ENCODE measurements at regions not wholly inside any gene's neighbourhood (a gene's known extent, or its start where the extent isn't known, plus 50 kb on each side); places are given as distances from the start of the nearest gene placed in this dataset.

GRCh38 chr12:98359856-98360255 lies 155.5 kb upstream of the TMPO start:
- FAIRE-seq (no peak), DNase-seq (ENCODE audit: low spot score in 2 of 2) (no peak)

GRCh38 chr12:98360401-98360800 lies 155.0 kb upstream of the TMPO start:
- no peak for DNase-seq (ENCODE audit: low spot score in 2 of 2)
- FAIRE-seq: no peak

- DNase-seq (ENCODE audit: low spot score in 2 of 2): no peak
- FAIRE-seq: no peak
These were observed 145.8 kb upstream of the TMPO start for GRCh38 chr12:98369581-98369980.

GRCh38 chr12:98370976-98371375 lies 144.4 kb upstream of the TMPO start:
- no peak for FAIRE-seq
- no peak for DNase-seq (ENCODE audit: low spot score in 2 of 2)

GRCh38 chr12:98371419-98371818 lies 144.0 kb upstream of the TMPO start:
- DNase-seq (ENCODE audit: low spot score in 2 of 2) (no peak), FAIRE-seq (no peak)

- FAIRE-seq (no peak), DNase-seq (ENCODE audit: low spot score in 2 of 2) (no peak)
These were observed 142.9 kb upstream of the TMPO start for GRCh38 chr12:98372340-98373024.

GRCh38 chr12:98373025-98373554 lies 142.3 kb upstream of the TMPO start:
- DNase-seq (ENCODE audit: low spot score in 2 of 2) (peak in 1 of 2 donors; percentile 22), FAIRE-seq (no peak)

GRCh38 chr12:98374007-98374406 lies 141.4 kb upstream of the TMPO start:
- FAIRE-seq (no peak), DNase-seq (ENCODE audit: low spot score in 2 of 2) (no peak)

DNA sequence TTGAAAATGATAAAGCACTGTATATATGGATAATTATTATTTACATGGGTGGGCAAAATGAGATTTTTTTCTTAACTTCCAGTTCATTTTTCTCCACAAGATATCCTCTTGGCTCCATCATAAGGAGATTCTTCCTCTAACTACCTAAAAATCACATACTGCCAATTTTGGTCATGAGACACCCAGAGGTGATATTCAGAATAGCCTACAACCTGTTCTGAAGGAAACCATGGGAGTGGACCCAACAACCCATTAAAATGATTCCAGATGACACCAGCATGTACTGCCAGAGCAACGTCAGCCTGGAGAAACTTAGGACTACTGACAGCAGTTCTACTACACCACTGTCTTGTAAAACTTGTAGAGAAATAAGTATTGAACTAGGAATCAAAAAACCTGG lies 136.3 kb upstream of the TMPO start:
- no peak for DNase-seq (ENCODE audit: low spot score in 2 of 2)
- no peak for FAIRE-seq

GRCh38 chr12:98385641-98386040 lies 129.7 kb upstream of the TMPO start:
- FAIRE-seq: no peak
- DNase-seq (ENCODE audit: low spot score in 2 of 2): no peak

- no peak for FAIRE-seq
- DNase-seq (ENCODE audit: low spot score in 2 of 2): no peak
These were observed 127.9 kb upstream of the TMPO start for GRCh38 chr12:98387444-98387843.

- no peak for FAIRE-seq
These were observed 127.3 kb upstream of the TMPO start for GRCh38 chr12:98388126-98388525.

DNA sequence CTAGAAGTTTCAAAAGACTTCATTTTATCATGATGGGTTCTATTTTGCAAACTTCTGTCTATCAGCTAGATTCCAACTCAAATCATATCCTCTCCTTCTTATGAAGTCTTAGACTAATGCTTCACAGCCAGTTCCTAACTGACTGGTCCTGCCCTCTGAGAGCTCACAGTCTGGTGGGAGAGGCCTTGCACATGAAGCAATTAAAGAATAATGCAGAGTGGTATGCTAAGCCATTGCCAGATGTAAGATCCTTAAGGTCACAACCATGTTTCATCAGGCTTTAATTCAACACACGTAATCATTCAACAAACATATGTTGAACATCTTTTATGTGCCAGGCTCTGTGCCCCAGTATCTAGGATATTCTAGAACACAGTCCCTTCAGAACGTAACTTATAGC lies 125.8 kb upstream of the TMPO start:
- no peak for DNase-seq (ENCODE audit: low spot score in 2 of 2)
- FAIRE-seq: no peak

More at GRCh38 chr12:98388126-98388525, 127.3 kb upstream of the TMPO start:
- DNase-seq (ENCODE audit: low spot score in 2 of 2): no peak

DNA sequence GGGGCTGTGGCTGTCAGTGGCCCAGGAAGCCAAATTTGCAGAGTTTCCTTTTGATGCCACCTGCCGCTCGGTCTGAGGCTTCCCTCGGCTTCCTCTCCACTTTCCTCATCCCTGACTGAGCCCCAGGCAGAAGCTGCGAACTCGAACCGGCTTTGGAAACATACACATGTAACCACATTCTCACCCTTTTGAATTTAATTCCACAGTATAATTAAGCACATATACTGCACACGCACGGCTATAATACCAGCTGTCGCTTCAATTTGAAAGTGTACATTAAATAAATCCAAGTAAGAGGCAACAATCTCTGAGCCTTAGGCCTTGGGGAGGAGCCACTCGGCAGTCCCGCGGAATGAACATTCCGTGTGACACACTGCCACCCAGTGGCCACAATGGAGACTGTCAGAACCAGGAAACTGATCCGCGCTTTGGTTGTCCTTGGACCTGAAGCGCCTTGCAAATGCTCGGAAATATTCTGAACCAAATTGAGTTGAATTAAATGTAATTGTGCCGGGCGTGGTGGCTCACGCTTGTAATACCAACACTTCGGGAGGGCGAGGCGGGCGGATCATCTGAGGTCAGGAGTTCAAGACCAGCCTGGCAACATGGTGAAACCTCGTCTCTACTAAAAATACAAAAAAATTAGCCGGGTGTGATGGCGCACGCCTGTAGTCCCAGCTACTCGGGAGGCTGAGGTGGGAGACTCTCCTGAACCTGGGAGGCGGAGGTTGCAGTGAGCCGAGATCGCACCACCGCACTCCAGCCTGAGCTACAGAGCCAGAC lies 117.9 kb upstream of the TMPO start:
- peak; percentile 28 to 60 for DNase-seq (ENCODE audit: low spot score in 2 of 2)
- no peak for FAIRE-seq

DNA sequence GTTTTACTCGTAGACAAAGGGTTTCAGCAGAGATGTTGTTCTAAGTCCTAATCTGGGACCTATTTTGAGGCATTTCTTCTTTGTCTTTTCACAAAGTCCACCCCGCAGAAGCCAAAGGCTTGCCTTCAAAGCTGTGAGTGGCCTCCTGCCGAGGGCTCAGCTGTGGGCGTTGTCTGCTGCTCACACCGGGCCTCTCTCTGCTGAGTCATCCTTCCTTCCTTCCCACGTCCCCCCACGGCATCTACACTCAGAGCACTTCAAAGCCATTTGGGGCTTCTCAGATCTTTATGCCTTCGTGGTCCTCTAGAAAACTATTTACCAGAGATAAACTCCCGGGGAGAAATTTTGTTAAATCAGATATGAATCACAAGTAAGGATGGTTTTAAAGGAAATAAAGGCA lies 115.9 kb upstream of the TMPO start:
- FAIRE-seq (no peak), DNase-seq (ENCODE audit: low spot score in 2 of 2) (peak in 1 of 2 donors; percentile 33)

DNA sequence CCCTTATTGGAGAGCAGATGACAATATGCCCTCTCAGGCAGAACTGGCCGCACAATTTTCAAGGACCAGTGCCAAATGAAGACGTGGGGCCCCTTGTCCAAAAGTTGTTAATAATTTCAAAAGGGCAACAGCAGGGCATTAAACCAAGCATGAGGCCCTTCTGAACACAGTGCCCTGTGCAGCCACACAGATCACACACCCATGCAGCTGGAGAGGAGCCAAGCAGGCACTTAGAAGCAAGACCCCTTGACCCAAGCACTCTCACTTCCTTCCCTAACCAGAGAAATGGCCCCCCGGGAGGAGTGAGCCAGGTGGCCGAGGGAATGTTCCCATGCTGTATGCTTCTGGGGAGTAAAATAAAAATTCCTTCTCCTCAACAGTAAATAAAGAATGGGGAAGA lies 114.0 kb upstream of the TMPO start:
- DNase-seq (ENCODE audit: low spot score in 2 of 2) (no peak), FAIRE-seq (no peak)

- FAIRE-seq: no peak
- DNase-seq (ENCODE audit: low spot score in 2 of 2): no peak
These were observed 113.3 kb upstream of the TMPO start for GRCh38 chr12:98402091-98402490.

GRCh38 chr12:98402671-98403070 lies 112.7 kb upstream of the TMPO start:
- no peak for FAIRE-seq
- no peak for DNase-seq (ENCODE audit: low spot score in 2 of 2)

DNA sequence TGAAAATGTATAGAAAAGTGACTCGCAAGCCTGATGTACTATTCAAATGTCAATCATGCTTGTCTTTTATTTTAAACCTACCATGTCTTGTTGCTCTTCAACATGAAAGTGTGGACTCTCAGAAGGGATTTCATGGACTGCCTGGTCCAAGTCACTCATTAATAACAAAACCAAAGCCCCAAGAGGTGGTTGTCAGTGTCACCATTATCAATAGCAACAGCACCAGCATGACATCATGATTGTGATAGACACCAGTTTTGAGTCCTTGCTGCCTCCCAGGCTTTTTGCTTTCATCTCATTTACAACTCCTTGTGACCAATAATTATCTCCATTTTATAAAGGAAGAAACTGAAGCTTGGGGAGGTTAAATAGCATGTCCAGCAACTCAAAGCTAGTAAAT lies 112.0 kb upstream of the TMPO start:
- FAIRE-seq (no peak), DNase-seq (ENCODE audit: low spot score in 2 of 2) (no peak)

- DNase-seq (ENCODE audit: low spot score in 2 of 2) (no peak), FAIRE-seq (no peak)
These were observed 111.5 kb upstream of the TMPO start for GRCh38 chr12:98403936-98404335.

DNA sequence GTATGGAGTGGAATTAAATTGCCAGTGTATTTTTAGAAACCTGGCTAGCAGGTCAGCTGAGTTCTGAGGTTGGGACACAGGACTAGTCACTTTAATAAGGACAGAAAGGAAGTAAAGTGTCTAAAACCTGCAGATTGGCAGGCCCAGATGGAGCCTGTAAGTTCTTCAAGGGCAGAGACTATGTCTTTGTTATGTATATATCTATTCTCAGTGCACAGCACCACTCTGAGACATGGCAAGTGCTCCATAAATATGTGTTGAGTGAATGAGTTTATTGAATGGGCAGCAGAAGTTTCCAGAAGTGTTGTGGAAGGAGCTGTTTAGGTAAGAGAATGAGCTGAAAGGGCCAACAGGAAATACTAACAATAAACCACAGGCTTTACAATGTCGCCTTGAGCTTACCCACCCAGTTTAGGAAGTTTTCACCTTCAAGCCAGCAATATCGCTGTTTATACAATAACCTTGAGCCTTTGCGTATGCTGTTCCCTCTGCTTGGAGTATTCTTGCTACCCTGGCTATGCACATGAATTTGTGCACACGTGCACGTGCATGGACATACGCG lies 109.5 kb upstream of the TMPO start:
- DNase-seq (ENCODE audit: low spot score in 2 of 2) (no peak), FAIRE-seq (no peak)

DNA sequence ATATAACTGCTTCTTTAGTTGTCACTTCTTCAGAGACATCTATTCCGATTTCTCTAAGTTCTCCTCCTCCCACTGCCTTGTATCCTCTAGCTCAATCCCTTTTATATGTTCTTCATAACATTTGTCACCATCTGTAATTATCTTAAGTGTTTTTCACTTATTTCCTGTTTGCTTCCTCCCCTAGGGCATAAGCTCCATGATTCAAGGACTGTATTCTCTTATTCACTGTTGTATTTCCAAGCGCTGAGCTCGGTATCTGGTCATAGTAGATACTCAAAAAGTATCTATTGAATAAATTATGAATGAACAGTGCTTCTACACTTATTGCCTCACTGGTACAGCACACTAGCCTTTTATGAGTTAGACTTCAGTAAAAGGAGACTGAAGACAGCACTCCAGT lies 109.0 kb upstream of the TMPO start:
- no peak for FAIRE-seq
- no peak for DNase-seq (ENCODE audit: low spot score in 2 of 2)
